ENCODE measurements at regions not wholly inside any gene's neighbourhood (a gene's known extent, or its start where the extent isn't known, plus 50 kb on each side); places are given as distances from the start of the nearest gene placed in this dataset.

DNA sequence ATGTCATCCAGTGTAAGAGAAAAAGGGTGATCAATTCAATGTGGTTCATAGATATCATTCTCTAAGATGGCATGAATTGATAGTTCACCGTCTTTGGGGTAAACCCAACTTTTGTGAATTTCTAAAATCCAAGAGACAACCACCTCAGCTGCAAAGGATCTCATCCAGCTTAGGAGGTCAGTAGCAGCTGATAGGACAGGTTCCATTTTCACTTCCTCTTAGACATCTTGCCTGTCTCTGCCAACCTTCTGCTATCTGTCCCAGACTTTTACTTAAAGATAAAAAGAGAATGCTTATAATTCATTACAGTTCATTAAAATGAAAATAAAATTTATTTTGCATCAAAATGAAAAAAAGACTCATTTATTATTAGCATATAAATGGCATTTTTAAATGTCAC, 468.2 kb downstream of the XYLT1 start:
- TF ChIP-seq, protein P1, sequence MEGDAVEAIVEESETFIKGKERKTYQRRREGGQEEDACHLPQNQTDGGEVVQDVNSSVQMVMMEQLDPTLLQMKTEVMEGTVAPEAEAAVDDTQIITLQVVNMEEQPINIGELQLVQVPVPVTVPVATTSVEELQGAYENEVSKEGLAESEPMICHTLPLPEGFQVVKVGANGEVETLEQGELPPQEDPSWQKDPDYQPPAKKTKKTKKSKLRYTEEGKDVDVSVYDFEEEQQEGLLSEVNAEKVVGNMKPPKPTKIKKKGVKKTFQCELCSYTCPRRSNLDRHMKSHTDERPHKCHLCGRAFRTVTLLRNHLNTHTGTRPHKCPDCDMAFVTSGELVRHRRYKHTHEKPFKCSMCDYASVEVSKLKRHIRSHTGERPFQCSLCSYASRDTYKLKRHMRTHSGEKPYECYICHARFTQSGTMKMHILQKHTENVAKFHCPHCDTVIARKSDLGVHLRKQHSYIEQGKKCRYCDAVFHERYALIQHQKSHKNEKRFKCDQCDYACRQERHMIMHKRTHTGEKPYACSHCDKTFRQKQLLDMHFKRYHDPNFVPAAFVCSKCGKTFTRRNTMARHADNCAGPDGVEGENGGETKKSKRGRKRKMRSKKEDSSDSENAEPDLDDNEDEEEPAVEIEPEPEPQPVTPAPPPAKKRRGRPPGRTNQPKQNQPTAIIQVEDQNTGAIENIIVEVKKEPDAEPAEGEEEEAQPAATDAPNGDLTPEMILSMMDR (IDR thresholded peaks at IDR 0.05; ENCODE audit: insufficient read depth, low read depth, low read length): no peak
- no peak for TF ChIP-seq EZH2 (IDR thresholded peaks at IDR 0.05; ENCODE audit: insufficient read depth, low read length)

Data from astrocyte (in vitro differentiated cells and primary cell).